ENCODE measurements at regions not wholly inside any gene's neighbourhood (a gene's known extent, or its start where the extent isn't known, plus 50 kb on each side); places are given as distances from the start of the nearest gene placed in this dataset.
"Not testable (repeated sequence)": the region's sequence is repeated elsewhere in the genome, so short reads cannot be mapped to it uniquely, and the experiment has no call there.

GRCh38 chr2:209145220-209145691 lies 278.6 kb upstream of the MAP2 start:
- TF ChIP-seq CTCF (IDR thresholded peaks at IDR 0.05; ENCODE audit: poor library complexity); EZH2 (IDR thresholded peaks at IDR 0.05; ENCODE audit: borderline replicate concordance): not testable (repeated sequence)
